HL-60 (cell line): ENCODE measurements at regions not wholly inside any gene's neighbourhood (a gene's known extent, or its start where the extent isn't known, plus 50 kb on each side); places are given as distances from the start of the nearest gene placed in this dataset.

Experiments
- DNase-seq, 2 experiments: peaks; one replicate each; pipeline ENCODE4 v3.0.0-alpha.2; 2010 to 2020; ENCODE audit warnings: low read depth in 1 of 2, low spot score in 1 of 2
- H3K27ac ChIP-seq: fragments of 250-450 bp; sonication (Bioruptor Pico); replicated peaks from 2 replicates; pipeline ENCODE4 v1.5.1; 2020; ENCODE audit warnings: mild to moderate bottlenecking, moderate library complexity
- H3K27me3 ChIP-seq: fragments of 250-450 bp; sonication (Bioruptor Pico); 2 replicates; pipeline ENCODE4 v1.5.1; 2021; ENCODE audit warnings: mild to moderate bottlenecking, moderate library complexity; ENCODE audit not compliant: insufficient read depth, poor library complexity, severe bottlenecking
- H3K4me3 ChIP-seq: replicated peaks from 2 replicates; pipeline ENCODE4 v1.5.1; 2011; ENCODE audit warnings: mild to moderate bottlenecking, control low read depth, low read length; ENCODE audit not compliant: insufficient read depth
- GABPA ChIP-seq: IDR thresholded peaks from 2 replicates; pipeline ENCODE4 v1.6.1; 2012; ENCODE audit warnings: low read depth
- POLR2AphosphoS5 ChIP-seq: IDR thresholded peaks from 2 replicates; pipeline ENCODE4 v1.6.1; 2012; ENCODE audit warnings: low read depth
- REST ChIP-seq: IDR thresholded peaks from 2 replicates; pipeline ENCODE4 v1.6.1; 2012; ENCODE audit warnings: low read depth; ENCODE audit not compliant: insufficient replicate concordance
- SPI1 ChIP-seq: IDR thresholded peaks from 2 replicates; pipeline ENCODE4 v1.6.1; 2012; ENCODE audit warnings: low read depth, mild to moderate bottlenecking, borderline replicate concordance
- TF ChIP-seq, protein P1 (sequence below): IDR thresholded peaks from one replicate; pipeline ENCODE4 v1.5.1; 2011; ENCODE audit warnings: low read length, control low read depth, inconsistent platforms; ENCODE audit not compliant: insufficient read depth

- DNase-seq = no peak
- TF ChIP-seq, protein P1, sequence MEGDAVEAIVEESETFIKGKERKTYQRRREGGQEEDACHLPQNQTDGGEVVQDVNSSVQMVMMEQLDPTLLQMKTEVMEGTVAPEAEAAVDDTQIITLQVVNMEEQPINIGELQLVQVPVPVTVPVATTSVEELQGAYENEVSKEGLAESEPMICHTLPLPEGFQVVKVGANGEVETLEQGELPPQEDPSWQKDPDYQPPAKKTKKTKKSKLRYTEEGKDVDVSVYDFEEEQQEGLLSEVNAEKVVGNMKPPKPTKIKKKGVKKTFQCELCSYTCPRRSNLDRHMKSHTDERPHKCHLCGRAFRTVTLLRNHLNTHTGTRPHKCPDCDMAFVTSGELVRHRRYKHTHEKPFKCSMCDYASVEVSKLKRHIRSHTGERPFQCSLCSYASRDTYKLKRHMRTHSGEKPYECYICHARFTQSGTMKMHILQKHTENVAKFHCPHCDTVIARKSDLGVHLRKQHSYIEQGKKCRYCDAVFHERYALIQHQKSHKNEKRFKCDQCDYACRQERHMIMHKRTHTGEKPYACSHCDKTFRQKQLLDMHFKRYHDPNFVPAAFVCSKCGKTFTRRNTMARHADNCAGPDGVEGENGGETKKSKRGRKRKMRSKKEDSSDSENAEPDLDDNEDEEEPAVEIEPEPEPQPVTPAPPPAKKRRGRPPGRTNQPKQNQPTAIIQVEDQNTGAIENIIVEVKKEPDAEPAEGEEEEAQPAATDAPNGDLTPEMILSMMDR = no peak
- TF ChIP-seq POLR2AphosphoS5 (no peak), GABPA (no peak), SPI1 (no peak), REST (no peak)
- no peaks in the 10 kb centered on the region for H3K27me3 ChIP-seq
- H3K27ac ChIP-seq = no peak overlapping the region
- H3K4me3 ChIP-seq = no peak overlapping the region
Observed at GRCh38 chr4:124025428-124025827, 628.8 kb downstream of the SPRY1 start.

DNA sequence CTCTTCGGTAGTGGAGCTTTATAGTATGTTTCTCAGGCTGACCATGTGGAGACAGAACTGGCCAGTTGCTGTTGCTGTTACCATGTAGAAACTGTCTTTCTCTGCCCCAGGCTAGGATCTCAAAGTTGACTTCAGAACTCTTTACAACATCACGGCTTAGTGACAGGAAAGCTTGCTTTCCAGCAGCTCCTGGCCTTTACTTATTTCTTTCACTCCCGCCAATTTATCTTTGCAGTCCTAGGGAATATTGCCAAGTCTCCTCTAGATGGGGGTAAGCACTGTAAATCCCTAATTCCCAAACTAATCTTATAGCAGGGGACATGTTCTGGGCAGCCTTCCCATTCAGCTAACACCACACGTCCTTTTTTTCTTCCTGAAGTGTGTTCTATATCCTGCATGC is 631.6 kb downstream of the SPRY1 start:
- H3K27me3 ChIP-seq = no peaks in the 10 kb centered on the region
- TF ChIP-seq GABPA = no peak
- TF ChIP-seq POLR2AphosphoS5 = no peak
- TF ChIP-seq SPI1 = no peak
- TF ChIP-seq, protein P1 = no peak
- no peak for TF ChIP-seq REST
- DNase-seq = no peak
- no peak overlapping the region for H3K4me3 ChIP-seq
- no peak overlapping the region for H3K27ac ChIP-seq

DNA sequence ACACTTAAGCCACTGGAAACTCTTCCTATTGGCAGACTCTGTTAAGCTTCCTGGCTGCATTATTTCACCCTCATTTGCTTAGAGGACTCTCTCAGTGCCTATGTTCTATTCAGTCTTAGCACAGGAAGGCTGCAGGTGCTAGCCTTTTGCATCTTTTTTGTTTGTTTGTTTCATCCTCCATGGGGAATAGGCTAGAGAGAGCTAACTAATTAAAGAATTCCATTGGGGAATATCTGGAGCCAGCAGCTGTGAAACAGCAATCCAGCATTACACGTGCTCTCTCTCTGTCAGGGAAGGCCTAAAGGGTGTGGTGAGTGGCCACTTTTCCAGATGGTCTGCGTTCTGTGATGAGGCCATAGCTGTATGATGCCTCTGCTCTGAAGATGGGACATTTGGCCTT is 633.6 kb downstream of the SPRY1 start:
- no peak for TF ChIP-seq GABPA
- no peak for TF ChIP-seq POLR2AphosphoS5
- TF ChIP-seq REST = no peak
- TF ChIP-seq, protein P1 = no peak
- TF ChIP-seq SPI1 = no peak

More for the DNA sequence above, 633.6 kb downstream of the SPRY1 start:
- Histone ChIP-seq H3K27me3 (no peaks in the 10 kb centered on the region), H3K27ac (no peak overlapping the region), H3K4me3 (no peak overlapping the region)
- no peak for DNase-seq
